AG04449 (cell line): ENCODE measurements at regions not wholly inside any gene's neighbourhood (a gene's known extent, or its start where the extent isn't known, plus 50 kb on each side); places are given as distances from the start of the nearest gene placed in this dataset.

Experiments
- CTCF ChIA-PET: fragments of 350-600 bp; formaldehyde crosslinking; extraction: SDS; loops from one replicate; lab custom pipeline; 2021; ENCODE audit warnings: antibody characterized with exemption; lab: Yijun Ruan, JAX
- POLR2A ChIA-PET: fragments of 400-600, 350-600 bp; formaldehyde crosslinking; extraction: SDS; loops from one replicate; lab custom pipeline; 2020; ENCODE audit warnings: antibody characterized with exemption, inconsistent platforms; lab: Yijun Ruan, JAX
- DNase-seq: peaks from one replicate; pipeline ENCODE4 v3.0.0-alpha.2; 2010; ENCODE audit warnings: low read depth, low spot score
- H3K4me3 ChIP-seq: 2 replicates; pipeline ENCODE4 v1.5.1; 2011; ENCODE audit warnings: low read depth, mild to moderate bottlenecking, control low read depth, low read length
- CTCF ChIP-seq: IDR thresholded peaks from one replicate; pipeline ENCODE4 v1.5.1; 2011; ENCODE audit warnings: mild to moderate bottlenecking, moderate library complexity, low read length, control low read depth, inconsistent platforms; ENCODE audit not compliant: insufficient read depth; ENCODE audit errors: missing control alignments

DNA sequence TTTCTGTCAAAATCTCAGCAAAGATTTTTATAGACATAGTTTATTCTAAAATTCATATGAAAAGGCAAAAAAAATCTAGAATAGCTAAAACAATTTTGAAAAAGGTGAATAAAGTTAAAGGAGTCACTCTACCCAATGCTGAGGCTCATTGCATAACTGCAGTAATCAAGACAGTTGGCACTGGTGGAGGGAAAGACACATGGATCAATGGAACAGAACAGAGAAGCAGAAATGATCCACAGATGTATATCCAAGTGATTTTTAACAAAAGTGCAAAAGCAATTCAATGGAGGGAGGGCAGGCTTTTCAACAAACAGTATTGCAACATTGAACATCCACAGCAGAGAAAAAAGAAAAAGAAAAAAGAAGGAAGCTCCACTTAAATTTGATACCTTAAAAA lies 162.8 kb downstream of the RBM43 start:
- no peak for TF ChIP-seq CTCF
- POLR2A ChIA-PET = no interaction called here
- CTCF ChIA-PET = no interaction called here
- no peak for DNase-seq
- H3K4me3 ChIP-seq = no peak overlapping the region

- ChIA-PET CTCF (interaction anchor here (1.0 kb wide), 1 partner anchor 9 kb away, joined by 3 read pairs; no protein-coding TSS in a partner anchor), POLR2A (no interaction called here)
- no peak for DNase-seq
Observed at GRCh38 chr2:151097895-151098294, 163.8 kb downstream of the RBM43 start.

DNA sequence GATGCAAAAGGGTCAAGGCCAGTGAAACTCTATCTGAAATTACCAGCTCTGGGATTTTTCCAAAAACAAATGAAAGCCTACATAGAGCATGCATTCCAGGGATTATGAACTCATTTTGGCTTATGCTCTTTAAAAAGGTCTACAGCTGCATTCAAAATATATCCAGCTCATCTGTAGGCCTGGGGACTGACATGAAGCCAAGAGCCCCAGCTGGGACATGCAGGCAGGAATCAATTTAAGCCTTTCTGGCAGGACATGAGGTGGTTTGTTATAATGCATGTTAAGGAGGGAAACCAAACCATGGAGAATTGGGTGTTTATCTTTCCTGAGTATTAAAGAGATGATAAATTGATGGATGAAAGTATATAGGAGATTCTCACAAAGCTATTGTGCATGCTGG lies 164.5 kb downstream of the RBM43 start:
- no peak for DNase-seq
- ChIA-PET CTCF (interaction anchor here (1.0 kb wide), 1 partner anchor 10 kb away, joined by 3 read pairs; no protein-coding TSS in a partner anchor), POLR2A (no interaction called here)
- TF ChIP-seq CTCF = no peak
- no peak overlapping the region for H3K4me3 ChIP-seq

More at GRCh38 chr2:151097895-151098294, 163.8 kb downstream of the RBM43 start:
- TF ChIP-seq CTCF = no peak
- no peak overlapping the region for H3K4me3 ChIP-seq

- ChIA-PET POLR2A (no interaction called here), CTCF (interaction anchor here (1.0 kb wide), 1 partner anchor 12 kb away, joined by 3 read pairs; no protein-coding TSS in a partner anchor)
- no peak overlapping the region for H3K4me3 ChIP-seq
- TF ChIP-seq CTCF = no peak
- no peak for DNase-seq
Observed at GRCh38 chr2:151096235-151096634, 165.4 kb downstream of the RBM43 start.

- TF ChIP-seq CTCF = no peak
- CTCF ChIA-PET = no interaction called here
- DNase-seq = no peak
- no peak overlapping the region for H3K4me3 ChIP-seq
- POLR2A ChIA-PET = no interaction called here
Observed at GRCh38 chr2:151095463-151095862, 166.2 kb downstream of the RBM43 start.

DNA sequence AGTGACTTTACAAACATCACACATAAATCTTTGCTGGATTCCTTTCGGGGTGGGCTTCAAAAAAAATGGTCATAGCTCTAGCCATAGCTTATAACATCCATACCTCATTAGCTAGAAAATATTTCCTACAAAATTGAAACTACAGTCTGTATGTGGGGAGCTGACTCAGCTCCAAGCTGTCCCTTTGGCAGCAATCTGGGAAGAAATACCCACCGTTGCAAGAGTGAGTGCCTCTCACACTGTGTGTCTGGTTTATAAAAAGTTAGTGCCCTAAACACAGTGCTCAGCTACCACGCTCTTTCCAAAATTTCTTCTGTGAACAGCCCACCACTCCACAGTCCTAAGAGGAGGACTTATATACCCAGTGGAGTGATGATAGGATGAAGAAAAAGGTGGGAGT lies 170.1 kb downstream of the RBM43 start:
- POLR2A ChIA-PET = no interaction called here

More for the DNA sequence above, 170.1 kb downstream of the RBM43 start:
- CTCF ChIA-PET = interaction anchor here (1.1 to 1.6 kb wide), 3 partner anchors 20 to 147 kb away, joined by 3 to 6 read pairs (median 5); no protein-coding TSS in a partner anchor
- DNase-seq = no peak
- TF ChIP-seq CTCF = no peak
- no peak overlapping the region for H3K4me3 ChIP-seq
